Fibroblast of lung (primary cell): ENCODE measurements at regions not wholly inside any gene's neighbourhood (a gene's known extent, or its start where the extent isn't known, plus 50 kb on each side); places are given as distances from the start of the nearest gene placed in this dataset.
A peak's percentile ranks its signal among the peaks of the same experiment; 100 is the strongest.

Source experiments
- DNase-seq, 2 donors: peaks; one replicate each; pipeline versions ENCODE4 v3.0.0 to v3.0.0-alpha.2; 2010; ENCODE audit warnings: low read depth in 2 of 2
- H2AFZ ChIP-seq: 2 replicates; pipeline ENCODE4 v1.5.1; 2012; ENCODE audit warnings: low read length, control low read depth, inconsistent platforms
- H3K27ac ChIP-seq: 2 replicates; pipeline ENCODE4 v1.5.1; 2011; ENCODE audit warnings: low read length, control low read depth; ENCODE audit not compliant: insufficient read depth
- H3K27me3 ChIP-seq: 2 replicates; pipeline ENCODE4 v1.5.1; 2011; ENCODE audit warnings: mild to moderate bottlenecking, low read length; ENCODE audit not compliant: control insufficient read depth, insufficient read depth
- H3K36me3 ChIP-seq: 2 replicates; pipeline ENCODE4 v1.5.1; 2011; ENCODE audit warnings: low read length; ENCODE audit not compliant: control insufficient read depth, insufficient read depth
- H3K4me1 ChIP-seq: 2 replicates; pipeline ENCODE4 v1.5.1; 2011; ENCODE audit warnings: low read length; ENCODE audit not compliant: control insufficient read depth, insufficient read depth; ENCODE audit errors: extremely low read depth
- H3K4me2 ChIP-seq: 2 replicates; pipeline ENCODE4 v1.5.1; 2011; ENCODE audit warnings: low read length, control low read depth; ENCODE audit not compliant: insufficient read depth; ENCODE audit errors: extremely low read depth
- H3K4me3 ChIP-seq, 4 experiments: fragments of 200-600 bp in 1 of 4; sonication (generic) in 1 of 4; replicated peaks in 1 of 4; 2 replicates each; pipeline ENCODE4 v1.5.1; 2011 to 2016; ENCODE audit warnings: low read length in 4 of 4, low read depth in 3 of 4, mild to moderate bottlenecking in 3 of 4, control low read depth in 2 of 4, inconsistent platforms in 1 of 4, mixed read lengths in 1 of 4; ENCODE audit not compliant: insufficient read depth in 1 of 4; ENCODE audit errors: control extremely low read depth in 1 of 4
- H3K79me2 ChIP-seq: 2 replicates; pipeline ENCODE4 v1.5.1; 2012; ENCODE audit warnings: mild to moderate bottlenecking, low read length, inconsistent platforms; ENCODE audit not compliant: control insufficient read depth, insufficient read depth
- H3K9ac ChIP-seq: 2 replicates; pipeline ENCODE4 v1.5.1; 2011; ENCODE audit warnings: mild to moderate bottlenecking, low read length, control low read depth; ENCODE audit not compliant: insufficient read depth
- H3K9me3 ChIP-seq: 2 replicates; pipeline ENCODE4 v1.5.1; 2012; ENCODE audit warnings: low read depth, low read length; ENCODE audit not compliant: control insufficient read depth, insufficient read depth
- H4K20me1 ChIP-seq: 2 replicates; pipeline ENCODE4 v1.5.1; 2011; ENCODE audit warnings: low read length; ENCODE audit not compliant: control insufficient read depth, insufficient read depth; ENCODE audit errors: extremely low read depth
- EZH2 ChIP-seq: IDR thresholded peaks from 2 replicates; pipeline ENCODE4 v1.5.1; 2012; ENCODE audit warnings: low read length, control low read depth, mild to moderate bottlenecking; ENCODE audit errors: missing control alignments
- TF ChIP-seq, protein P1 (sequence below), 2 donors: IDR thresholded peaks in 1 of 2; conservative IDR thresholded peaks in 1 of 2; 1 replicate in 1 of 2; 2 replicates in 1 of 2; pipeline ENCODE4 v1.5.1; 2011 to 2012; ENCODE audit warnings: low read length in 2 of 2, control low read depth in 1 of 2, inconsistent platforms in 1 of 2, low read depth in 1 of 2, mild to moderate bottlenecking in 1 of 2

DNA sequence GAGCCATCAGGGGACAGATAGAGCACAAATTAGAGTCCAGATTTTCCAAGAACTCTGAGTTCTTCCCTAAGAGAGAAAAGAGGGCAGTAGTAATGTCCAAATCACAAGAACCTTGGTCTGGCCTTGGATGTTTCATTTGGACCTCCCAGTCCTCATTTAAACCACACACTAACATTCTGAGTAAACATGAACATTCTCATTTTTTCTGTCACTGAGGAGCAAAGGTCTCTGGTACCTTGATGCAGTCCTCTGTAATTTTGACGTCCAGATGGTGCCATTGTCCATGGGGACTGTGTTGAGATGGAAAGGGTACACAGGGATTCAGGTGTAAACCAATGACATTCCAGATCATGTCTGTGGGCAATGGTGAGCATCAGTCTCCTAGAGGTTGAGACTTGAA, 225.4 kb upstream of the PHYHIPL start:
- no peaks in the 10 kb centered on the region for H3K79me2 ChIP-seq
- peaks cover 3% of the 10 kb centered on the region for H3K4me1 ChIP-seq
- no peaks in the 10 kb centered on the region for H4K20me1 ChIP-seq
- H3K4me3 ChIP-seq, result no peak overlapping the region
- H3K9ac ChIP-seq, result no peak overlapping the region
- H3K4me2 ChIP-seq, result no peak overlapping the region
- H3K27me3 ChIP-seq, result no peaks in the 10 kb centered on the region
- no peaks in the 10 kb centered on the region for H3K9me3 ChIP-seq
- no peaks in the 10 kb centered on the region for H3K36me3 ChIP-seq
- no peak overlapping the region for H2AFZ ChIP-seq
- DNase-seq, result no peak
- TF ChIP-seq, protein P1, sequence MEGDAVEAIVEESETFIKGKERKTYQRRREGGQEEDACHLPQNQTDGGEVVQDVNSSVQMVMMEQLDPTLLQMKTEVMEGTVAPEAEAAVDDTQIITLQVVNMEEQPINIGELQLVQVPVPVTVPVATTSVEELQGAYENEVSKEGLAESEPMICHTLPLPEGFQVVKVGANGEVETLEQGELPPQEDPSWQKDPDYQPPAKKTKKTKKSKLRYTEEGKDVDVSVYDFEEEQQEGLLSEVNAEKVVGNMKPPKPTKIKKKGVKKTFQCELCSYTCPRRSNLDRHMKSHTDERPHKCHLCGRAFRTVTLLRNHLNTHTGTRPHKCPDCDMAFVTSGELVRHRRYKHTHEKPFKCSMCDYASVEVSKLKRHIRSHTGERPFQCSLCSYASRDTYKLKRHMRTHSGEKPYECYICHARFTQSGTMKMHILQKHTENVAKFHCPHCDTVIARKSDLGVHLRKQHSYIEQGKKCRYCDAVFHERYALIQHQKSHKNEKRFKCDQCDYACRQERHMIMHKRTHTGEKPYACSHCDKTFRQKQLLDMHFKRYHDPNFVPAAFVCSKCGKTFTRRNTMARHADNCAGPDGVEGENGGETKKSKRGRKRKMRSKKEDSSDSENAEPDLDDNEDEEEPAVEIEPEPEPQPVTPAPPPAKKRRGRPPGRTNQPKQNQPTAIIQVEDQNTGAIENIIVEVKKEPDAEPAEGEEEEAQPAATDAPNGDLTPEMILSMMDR (conservative IDR thresholded peaks at IDR 0.05 in 1 of 2, IDR thresholded peaks at IDR 0.05 in 1 of 2; ENCODE audit: low read depth in 1 of 2, low read length in 2 of 2), result no peak
- TF ChIP-seq EZH2, result no peak
- H3K27ac ChIP-seq, result no peak overlapping the region

DNA sequence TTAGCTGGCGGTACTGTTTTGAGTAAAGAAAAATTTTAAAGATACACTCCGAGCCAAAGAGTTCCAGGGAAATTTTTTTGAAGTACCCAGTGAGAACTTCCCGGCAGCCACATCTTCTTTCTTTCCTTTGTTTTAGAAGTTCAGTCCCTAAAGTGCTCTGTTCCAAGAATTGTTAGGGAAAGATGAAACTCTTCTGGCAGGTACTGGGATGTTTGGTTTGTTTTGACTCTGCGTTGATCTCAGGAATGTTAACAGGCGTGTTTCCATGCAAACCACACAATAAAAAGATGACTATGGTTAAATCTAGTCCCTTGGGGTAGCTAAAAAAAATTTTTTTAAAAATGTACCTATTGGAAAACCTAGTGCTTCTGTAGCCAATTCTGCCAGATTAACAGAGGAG, 224.7 kb upstream of the PHYHIPL start:
- no peaks in the 10 kb centered on the region for H3K79me2 ChIP-seq
- no peak overlapping the region for H3K4me3 ChIP-seq
- DNase-seq, result peak in 1 of 2 donors; percentile 59
- no peaks in the 10 kb centered on the region for H4K20me1 ChIP-seq
- no peak overlapping the region for H3K4me2 ChIP-seq
- H3K27ac ChIP-seq, result no peak overlapping the region
- H3K9me3 ChIP-seq, result no peaks in the 10 kb centered on the region
- H2AFZ ChIP-seq, result no peak overlapping the region
- H3K36me3 ChIP-seq, result no peaks in the 10 kb centered on the region
- TF ChIP-seq, protein P1 (conservative IDR thresholded peaks at IDR 0.05 in 1 of 2, IDR thresholded peaks at IDR 0.05 in 1 of 2; ENCODE audit: low read depth in 1 of 2, low read length in 2 of 2), result no peak
- no peak for TF ChIP-seq EZH2
- H3K4me1 ChIP-seq, result peaks cover 3% of the 10 kb centered on the region
- H3K9ac ChIP-seq, result no peak overlapping the region
- H3K27me3 ChIP-seq, result no peaks in the 10 kb centered on the region

DNA sequence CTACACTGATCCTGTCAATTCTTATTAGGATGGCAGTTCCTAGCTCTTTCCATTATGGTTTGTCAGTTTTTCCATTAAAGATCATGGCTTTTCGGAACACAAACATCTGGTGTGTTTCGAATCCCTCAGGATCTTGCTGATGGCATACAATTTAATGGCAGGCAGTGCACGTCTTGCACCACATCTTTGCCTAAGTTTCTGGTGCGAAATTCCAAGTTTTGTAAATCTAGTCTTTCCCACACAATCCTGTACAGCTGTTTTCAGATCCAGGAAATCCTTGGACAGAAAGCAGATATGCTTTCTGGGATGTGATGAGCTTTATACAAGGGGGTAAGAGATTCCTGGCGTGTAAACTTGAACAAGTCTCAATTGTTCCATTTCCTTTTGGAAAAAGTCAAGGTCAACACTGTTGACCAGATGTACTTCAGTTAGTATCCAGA, 224.3 kb upstream of the PHYHIPL start:
- no peaks in the 10 kb centered on the region for H3K36me3 ChIP-seq
- H3K4me2 ChIP-seq, result peak overlapping the region; percentile 30
- H2AFZ ChIP-seq, result peak overlapping the region; percentile 17
- H3K27me3 ChIP-seq, result no peaks in the 10 kb centered on the region
- H4K20me1 ChIP-seq, result no peaks in the 10 kb centered on the region
- no peak overlapping the region for H3K4me3 ChIP-seq
- no peak for DNase-seq
- no peaks in the 10 kb centered on the region for H3K9me3 ChIP-seq
- H3K9ac ChIP-seq, result no peak overlapping the region
- H3K79me2 ChIP-seq, result no peaks in the 10 kb centered on the region
- no peak overlapping the region for H3K27ac ChIP-seq
- H3K4me1 ChIP-seq, result peaks cover 3% of the 10 kb centered on the region
- TF ChIP-seq, protein P1 (conservative IDR thresholded peaks at IDR 0.05 in 1 of 2, IDR thresholded peaks at IDR 0.05 in 1 of 2; ENCODE audit: low read depth in 1 of 2, low read length in 2 of 2), result no peak
- TF ChIP-seq EZH2, result no peak
